ENCODE measurements at regions not wholly inside any gene's neighbourhood (a gene's known extent, or its start where the extent isn't known, plus 50 kb on each side); places are given as distances from the start of the nearest gene placed in this dataset.

- no peak for TF ChIP-seq CTCF (IDR thresholded peaks at IDR 0.05)
- no peak for TF ChIP-seq RFX5 (IDR thresholded peaks at IDR 0.05; ENCODE audit: low read length)
- TF ChIP-seq FOXJ3 (CRISPR knock-in tag; IDR thresholded peaks at IDR 0.05): no peak
- TF ChIP-seq FOSL2 (IDR thresholded peaks at IDR 0.05; ENCODE audit: borderline replicate concordance, low read depth): no peak
- no peak for TF ChIP-seq SIN3A (IDR thresholded peaks at IDR 0.05; ENCODE audit: borderline replicate concordance, low read depth, low read length)
Observed at GRCh38 chr9:86802900-86803673, 144.2 kb downstream of the GAS1 start (continued).

- Histone ChIP-seq H3K9ac (no peak overlapping the region), H3K36me3 (replicated peaks in 1 of 2; ENCODE audit: control insufficient read depth in 1 of 2, insufficient read depth in 2 of 2, low read length in 1 of 2) (no peaks in the 10 kb centered on the region), H4K20me1 (ENCODE audit: insufficient read depth) (no peaks in the 10 kb centered on the region), H3K4me3 (ENCODE audit: low read depth in 2 of 2, low read length in 1 of 2) (no peak overlapping the region), H3K4me1 (ENCODE audit: control insufficient read depth in 1 of 2, insufficient read depth in 2 of 2, low read depth in 1 of 2, low read length in 1 of 2) (no peaks in the 10 kb centered on the region), H3K27me3 (ENCODE audit: insufficient read depth) (no peaks in the 10 kb centered on the region), H3K27ac (ENCODE audit: low read depth in 2 of 2, low read length in 1 of 2) (no peak overlapping the region), H3K4me2 (no peak overlapping the region), H2AFZ (ENCODE audit: low read depth) (no peak overlapping the region), H3K9me3 (no peaks in the 10 kb centered on the region), H3F3A (replicated peaks; ENCODE audit: insufficient read depth) (no peaks in the 10 kb centered on the region), H3K79me2 (ENCODE audit: insufficient read depth) (no peaks in the 10 kb centered on the region), H3K9me2 (no peaks in the 10 kb centered on the region)
- POLR2A ChIA-PET: no interaction called here
- TF ChIP-seq FOSL2 (IDR thresholded peaks at IDR 0.05; ENCODE audit: borderline replicate concordance, low read depth) (no peak), SIN3A (IDR thresholded peaks at IDR 0.05; ENCODE audit: borderline replicate concordance, low read depth, low read length) (no peak)
- DNase-seq: no peak
- CTCF ChIA-PET: no interaction called here
- WGBS (ENCODE audit: low lambda C conversion rate): 55% methylated on average over 5 of the region's 5 CpGs
Observed at GRCh38 chr9:86801246-86801645, 146.1 kb downstream of the GAS1 start.

- POLR2A ChIA-PET: no interaction called here
- H3K9me2 ChIP-seq: no peaks in the 10 kb centered on the region
- no peaks in the 10 kb centered on the region for H3K9me3 ChIP-seq
- CTCF ChIA-PET: no interaction called here
- peaks cover 3% of the 10 kb centered on the region in 2 experiments; a peak in 1 of 4 replicates for H3K4me1 ChIP-seq (ENCODE audit: control insufficient read depth in 1 of 2, insufficient read depth in 2 of 2, low read depth in 1 of 2, low read length in 1 of 2)
- DNase-seq: no peak
- H3K27me3 ChIP-seq (ENCODE audit: insufficient read depth): no peaks in the 10 kb centered on the region
- H3K27ac ChIP-seq (ENCODE audit: low read depth in 2 of 2, low read length in 1 of 2): no peak overlapping the region
- no peaks in the 10 kb centered on the region for H3K36me3 ChIP-seq (replicated peaks in 1 of 2; ENCODE audit: control insufficient read depth in 1 of 2, insufficient read depth in 2 of 2, low read length in 1 of 2)
- H3K4me2 ChIP-seq: no peak overlapping the region
- H4K20me1 ChIP-seq (ENCODE audit: insufficient read depth): no peaks in the 10 kb centered on the region
- H2AFZ ChIP-seq (ENCODE audit: low read depth): no peak overlapping the region
- no peaks in the 10 kb centered on the region for H3F3A ChIP-seq (replicated peaks; ENCODE audit: insufficient read depth)
- no peak overlapping the region for H3K9ac ChIP-seq
- no peak overlapping the region for H3K4me3 ChIP-seq (ENCODE audit: low read depth in 2 of 2, low read length in 1 of 2)
- 78% methylated on average over 3 of the region's 3 CpGs for WGBS (ENCODE audit: low lambda C conversion rate)
- H3K79me2 ChIP-seq (ENCODE audit: insufficient read depth): no peaks in the 10 kb centered on the region
- TF ChIP-seq CHD2 (IDR thresholded peaks at IDR 0.05; ENCODE audit: low read length, partially characterized antibody) (no peak), GABPA (IDR thresholded peaks at IDR 0.05; ENCODE audit: low read depth) (no peak), MAX (IDR thresholded peaks at IDR 0.05; ENCODE audit: low read depth) (no peak), IRF3 (IDR thresholded peaks at IDR 0.05; ENCODE audit: low read depth, low read length) (no peak), RXRA (IDR thresholded peaks at IDR 0.05; ENCODE audit: borderline replicate concordance, low read depth) (no peak), GATA2 (CRISPR knock-in tag; IDR thresholded peaks at IDR 0.05) (no peak), REST (IDR thresholded peaks at IDR 0.05; ENCODE audit: low read depth, low read length) (no peak), PBX3 (IDR thresholded peaks at IDR 0.05) (no peak), JUND (IDR thresholded peaks at IDR 0.05) (no peak), EP300 (IDR thresholded peaks at IDR 0.05; ENCODE audit: borderline replicate concordance in 1 of 2, low read depth in 1 of 2, low read length in 1 of 2) (no peak), TCF12 (IDR thresholded peaks at IDR 0.05) (no peak), FOSL2 (IDR thresholded peaks at IDR 0.05; ENCODE audit: borderline replicate concordance, low read depth) (no peak)
Observed at GRCh38 chr9:86800681-86801080, 146.6 kb downstream of the GAS1 start.

Data from SK-N-SH (cell line).